ENCODE measurements at regions not wholly inside any gene's neighbourhood (a gene's known extent, or its start where the extent isn't known, plus 50 kb on each side); places are given as distances from the start of the nearest gene placed in this dataset.

GRCh38 chr4:27187786-27188185 is 327.1 kb downstream of the STIM2 start:
- no peak for DNase-seq

GRCh38 chr4:27189683-27190082 is 329.0 kb downstream of the STIM2 start:
- DNase-seq: no peak

GRCh38 chr4:27191592-27191991 is 331.0 kb downstream of the STIM2 start:
- no peak for DNase-seq

- DNase-seq: no peak
Observed at GRCh38 chr4:27194599-27195176, 334.0 kb downstream of the STIM2 start.

- DNase-seq: no peak
Observed at GRCh38 chr4:27198246-27198645, 337.6 kb downstream of the STIM2 start.

- no peak for DNase-seq
Observed at GRCh38 chr4:27198971-27199370, 338.3 kb downstream of the STIM2 start.

GRCh38 chr4:27206009-27206408 is 345.4 kb downstream of the STIM2 start:
- no peak for DNase-seq

- no peak for DNase-seq
Observed at GRCh38 chr4:27210956-27211355, 350.3 kb downstream of the STIM2 start.

GRCh38 chr4:27214010-27214409 is 353.4 kb downstream of the STIM2 start:
- no peak for DNase-seq

- DNase-seq: no peak
Observed at GRCh38 chr4:27215220-27215826, 354.7 kb downstream of the STIM2 start.

- no peak for DNase-seq
Observed at GRCh38 chr4:27217261-27217769, 356.7 kb downstream of the STIM2 start.

- no peak for DNase-seq
Observed at GRCh38 chr4:27218013-27218412, 357.4 kb downstream of the STIM2 start.

GRCh38 chr4:27223326-27223725 is 362.7 kb downstream of the STIM2 start:
- no peak for DNase-seq

GRCh38 chr4:27233531-27233930 is 372.9 kb downstream of the STIM2 start:
- DNase-seq: no peak

GRCh38 chr4:27234306-27234899 is 373.8 kb downstream of the STIM2 start:
- no peak for DNase-seq

- no peak for DNase-seq
Observed at GRCh38 chr4:27239641-27240040, 379.0 kb downstream of the STIM2 start.

GRCh38 chr4:27242217-27242616 is 381.6 kb downstream of the STIM2 start:
- DNase-seq: no peak

GRCh38 chr4:27245216-27245615 is 384.6 kb downstream of the STIM2 start:
- no peak for DNase-seq

GRCh38 chr4:27248829-27249228 is 388.2 kb downstream of the STIM2 start:
- no peak for DNase-seq

GRCh38 chr4:27251771-27252170 is 391.1 kb downstream of the STIM2 start:
- no peak for DNase-seq

GRCh38 chr4:27267339-27267969 is 406.8 kb downstream of the STIM2 start:
- DNase-seq: no peak

GRCh38 chr4:27267970-27268355 is 407.3 kb downstream of the STIM2 start:
- DNase-seq: no peak

- DNase-seq: no peak
Observed at GRCh38 chr4:27270435-27270834, 409.8 kb downstream of the STIM2 start.

GRCh38 chr4:27271555-27271954 is 410.9 kb downstream of the STIM2 start:
- DNase-seq: no peak
